SK-MEL-5 (cell line): ENCODE measurements at regions not wholly inside any gene's neighbourhood (a gene's known extent, or its start where the extent isn't known, plus 50 kb on each side); places are given as distances from the start of the nearest gene placed in this dataset.

Experiments
- DNase-seq: peaks from one replicate; pipeline ENCODE4 v3.0.0-alpha.2; 2016; ENCODE audit warnings: low read depth, low spot score
- in situ Hi-C: cut with HindIII; loops from 2 replicates; pipeline ENCODE4 v1.10.0; 2016; ENCODE audit warnings: low sequenced_read_pairs, high pct_unique_total_duplicates, low pct_unique_long_range_greater_than_20kb

- in situ Hi-C loops: no loop called here
- DNase-seq: no peak
Observed at GRCh38 chr18:78830826-78831225, 148.8 kb upstream of the SALL3 start.

- no peak for DNase-seq
- in situ Hi-C loops: no loop called here
Observed at GRCh38 chr18:78831603-78832002, 148.0 kb upstream of the SALL3 start.

- in situ Hi-C loops: no loop called here
- DNase-seq: no peak
Observed at GRCh38 chr18:78833833-78834232, 145.8 kb upstream of the SALL3 start.

- in situ Hi-C loops: no loop called here
- no peak for DNase-seq
Observed at GRCh38 chr18:78836838-78837237, 142.8 kb upstream of the SALL3 start.

- in situ Hi-C loops: no loop called here
- no peak for DNase-seq
Observed at GRCh38 chr18:78837754-78838153, 141.9 kb upstream of the SALL3 start.

- in situ Hi-C loops: no loop called here
Observed at GRCh38 chr18:78838183-78838582, 141.4 kb upstream of the SALL3 start.

GRCh38 chr18:78849046-78849445 lies 130.6 kb upstream of the SALL3 start:
- in situ Hi-C loops: no loop called here
- no peak for DNase-seq

More at GRCh38 chr18:78838183-78838582, 141.4 kb upstream of the SALL3 start:
- DNase-seq: no peak

GRCh38 chr18:78849458-78849857 lies 130.2 kb upstream of the SALL3 start:
- no peak for DNase-seq
- in situ Hi-C loops: no loop called here

- in situ Hi-C loops: no loop called here
- no peak for DNase-seq
Observed at GRCh38 chr18:78853341-78853740, 126.3 kb upstream of the SALL3 start.

- in situ Hi-C loops: no loop called here
- DNase-seq: no peak
Observed at GRCh38 chr18:78855188-78855587, 124.4 kb upstream of the SALL3 start.

- DNase-seq: no peak
- in situ Hi-C loops: no loop called here
Observed at GRCh38 chr18:78856569-78857313, 122.9 kb upstream of the SALL3 start.

- DNase-seq: no peak
- in situ Hi-C loops: no loop called here
Observed at GRCh38 chr18:78857314-78858150, 122.1 kb upstream of the SALL3 start.

GRCh38 chr18:78859686-78860085 lies 119.9 kb upstream of the SALL3 start:
- DNase-seq: no peak
- in situ Hi-C loops: no loop called here

GRCh38 chr18:78860117-78860516 lies 119.5 kb upstream of the SALL3 start:
- DNase-seq: no peak
- in situ Hi-C loops: no loop called here

GRCh38 chr18:78861116-78861515 lies 118.5 kb upstream of the SALL3 start:
- DNase-seq: no peak
- in situ Hi-C loops: no loop called here

GRCh38 chr18:78861706-78862105 lies 117.9 kb upstream of the SALL3 start:
- in situ Hi-C loops: no loop called here
- no peak for DNase-seq

- in situ Hi-C loops: no loop called here
- DNase-seq: no peak
Observed at GRCh38 chr18:78862395-78862794, 117.2 kb upstream of the SALL3 start.

GRCh38 chr18:78865056-78865598 lies 114.5 kb upstream of the SALL3 start:
- in situ Hi-C loops: no loop called here
- DNase-seq: no peak
